ENCODE measurements at regions not wholly inside any gene's neighbourhood (a gene's known extent, or its start where the extent isn't known, plus 50 kb on each side); places are given as distances from the start of the nearest gene placed in this dataset.

DNA sequence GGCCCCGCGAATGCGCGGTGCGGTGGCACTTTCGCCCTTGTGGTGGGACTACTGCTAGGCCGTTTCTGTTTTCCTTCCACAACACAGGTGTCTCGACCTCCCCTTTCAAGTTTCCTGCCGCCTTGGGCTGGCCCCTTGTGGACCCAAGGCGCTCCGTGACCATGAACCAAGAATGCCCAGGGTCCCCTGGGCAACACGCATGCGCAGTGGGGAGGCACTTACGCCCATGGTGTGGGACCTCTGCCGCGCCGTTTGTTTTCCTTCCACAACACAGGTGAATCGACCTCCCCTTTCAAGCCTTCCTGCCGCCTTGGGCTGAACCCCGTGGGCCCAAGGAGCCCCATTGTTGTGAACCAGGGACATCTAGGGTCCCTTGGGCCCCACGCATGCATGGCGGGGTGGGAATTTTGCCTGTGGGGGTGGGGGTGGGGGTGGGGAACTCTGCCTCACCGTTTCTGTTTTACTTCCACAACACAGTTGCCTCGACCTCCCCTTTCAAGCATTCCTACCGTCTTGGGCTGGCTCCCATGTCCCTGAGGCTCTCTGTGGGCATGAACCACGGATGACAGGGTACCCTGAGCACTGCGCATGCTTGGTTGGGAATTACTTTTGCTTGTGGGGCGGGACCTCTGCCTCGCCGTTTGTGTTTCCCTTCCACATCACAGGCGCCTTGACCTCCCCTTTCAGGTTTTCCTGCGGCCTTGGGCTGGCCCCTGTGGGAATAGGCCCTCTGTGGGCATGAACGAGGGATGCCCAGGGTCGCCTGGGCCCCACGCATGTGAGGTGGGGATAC is 355.1 kb downstream of the ALG10 start:
- TF ChIP-seq, protein P1, sequence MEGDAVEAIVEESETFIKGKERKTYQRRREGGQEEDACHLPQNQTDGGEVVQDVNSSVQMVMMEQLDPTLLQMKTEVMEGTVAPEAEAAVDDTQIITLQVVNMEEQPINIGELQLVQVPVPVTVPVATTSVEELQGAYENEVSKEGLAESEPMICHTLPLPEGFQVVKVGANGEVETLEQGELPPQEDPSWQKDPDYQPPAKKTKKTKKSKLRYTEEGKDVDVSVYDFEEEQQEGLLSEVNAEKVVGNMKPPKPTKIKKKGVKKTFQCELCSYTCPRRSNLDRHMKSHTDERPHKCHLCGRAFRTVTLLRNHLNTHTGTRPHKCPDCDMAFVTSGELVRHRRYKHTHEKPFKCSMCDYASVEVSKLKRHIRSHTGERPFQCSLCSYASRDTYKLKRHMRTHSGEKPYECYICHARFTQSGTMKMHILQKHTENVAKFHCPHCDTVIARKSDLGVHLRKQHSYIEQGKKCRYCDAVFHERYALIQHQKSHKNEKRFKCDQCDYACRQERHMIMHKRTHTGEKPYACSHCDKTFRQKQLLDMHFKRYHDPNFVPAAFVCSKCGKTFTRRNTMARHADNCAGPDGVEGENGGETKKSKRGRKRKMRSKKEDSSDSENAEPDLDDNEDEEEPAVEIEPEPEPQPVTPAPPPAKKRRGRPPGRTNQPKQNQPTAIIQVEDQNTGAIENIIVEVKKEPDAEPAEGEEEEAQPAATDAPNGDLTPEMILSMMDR (conservative IDR thresholded peaks at IDR 0.05), result no peak
- peaks cover 92% of the 10 kb centered on the region for H3K9me3 ChIP-seq (ENCODE audit: control insufficient read depth, low read depth, low read length)

More for the DNA sequence above, 355.1 kb downstream of the ALG10 start:
- Histone ChIP-seq H2AK5ac (ENCODE audit: insufficient read length, low read length) (no peak overlapping the region), H2BK15ac (ENCODE audit: low read depth, low read length) (no peak overlapping the region), H2BK5ac (ENCODE audit: insufficient read length, low read length) (no peak overlapping the region), H3K79me1 (ENCODE audit: insufficient read depth, low read depth, low read length, poor library complexity, severe bottlenecking) (no peaks in the 10 kb centered on the region), H3K9ac (ENCODE audit: extremely low read depth, insufficient read length, low read length) (no peak overlapping the region), H4K5ac (ENCODE audit: insufficient read length, low read depth, low read length) (no peak overlapping the region), H3T11ph (ENCODE audit: low read length) (no peak overlapping the region), H2BK120ac (ENCODE audit: low read depth, low read length, poor library complexity, severe bottlenecking) (no peak overlapping the region), H3K4me1 (ENCODE audit: insufficient read depth, low read length) (no peaks in the 10 kb centered on the region), H3K4me2 (ENCODE audit: insufficient read depth, insufficient read length, low read length) (no peak overlapping the region), H3K56ac (ENCODE audit: insufficient read length, low read depth, low read length) (no peak overlapping the region), H3K27me3 (ENCODE audit: insufficient read depth, low read length) (no peaks in the 10 kb centered on the region), H2AFZ (ENCODE audit: low read length) (no peak overlapping the region), H4K8ac (replicated peaks; ENCODE audit: insufficient read length, low read depth, low read length) (no peak overlapping the region), H3K18ac (ENCODE audit: insufficient read length, low read depth, low read length) (no peak overlapping the region), H2BK20ac (ENCODE audit: low read depth, low read length, poor library complexity, severe bottlenecking) (no peak overlapping the region), H3K23me2 (ENCODE audit: insufficient read length, low read depth, low read length, poor library complexity, severe bottlenecking) (no peaks in the 10 kb centered on the region), H4K91ac (ENCODE audit: insufficient read length, low read depth, low read length) (no peak overlapping the region), H2BK12ac (ENCODE audit: insufficient read length, low read depth, low read length) (no peak overlapping the region), H3K14ac (ENCODE audit: insufficient read depth, low read length) (no peak overlapping the region), H4K20me1 (ENCODE audit: control insufficient read depth, insufficient read depth, insufficient read length) (no peaks in the 10 kb centered on the region), H3K4ac (ENCODE audit: low read depth, low read length) (no peak overlapping the region), H3K23ac (ENCODE audit: insufficient read length, low read depth, low read length) (no peak overlapping the region), H3K27ac (ENCODE audit: insufficient read length, low read depth, low read length) (no peak overlapping the region), H3K79me2 (ENCODE audit: insufficient read depth, low read length) (no peaks in the 10 kb centered on the region)
- no CpG with 5 or more reads among the region's 35 CpGs for WGBS (ENCODE audit: extremely low coverage, insufficient read length, low lambda C conversion rate)
- H3K36me3 Mint-ChIP-seq (ENCODE audit: insufficient read depth in 1 of 3, low read depth in 3 of 3), result peaks cover 3 to 12% (median 6%) of the 10 kb centered on the region in 3 experiments; a peak in 5 of 7 replicates
- peaks cover 2% of the 10 kb centered on the region for H3K27me3 Mint-ChIP-seq (ENCODE audit: low read depth)
- peaks cover 97 to 100% of the 10 kb centered on the region in 2 experiments for H3K9me3 Mint-ChIP-seq
- H3K27ac Mint-ChIP-seq, result no peak overlapping the region
- no peaks in the 10 kb centered on the region for H3K4me1 Mint-ChIP-seq
- DNase-seq, result no peak
- no peak overlapping the region for H3K4me3 Mint-ChIP-seq

All from H9 (cell line).